ENCODE measurements at regions not wholly inside any gene's neighbourhood (a gene's known extent, or its start where the extent isn't known, plus 50 kb on each side); places are given as distances from the start of the nearest gene placed in this dataset.

- TF ChIP-seq CTCF (IDR thresholded peaks at IDR 0.05) = no peak
- TF ChIP-seq POLR2AphosphoS5 (IDR thresholded peaks at IDR 0.05) = no peak
- TF ChIP-seq POLR2A (IDR thresholded peaks at IDR 0.05) = no peak
Observed at GRCh38 chr20:56715902-56716519, 86.9 kb downstream of the TFAP2C start.

Data from suprapubic skin (tissue), 4 donors.